Erythroblast (primary cell): ENCODE measurements at regions not wholly inside any gene's neighbourhood (a gene's known extent, or its start where the extent isn't known, plus 50 kb on each side); places are given as distances from the start of the nearest gene placed in this dataset.

Source experiments
- DNase-seq, 2 experiments: peaks; one replicate each; lab custom pipeline; 2025; lab: John Stamatoyannopoulos, UW
- GATA1 ChIP-seq: IDR thresholded peaks from 2 replicates; pipeline ENCODE4 v1.6.1; 2011; ENCODE audit warnings: low read depth, mild to moderate bottlenecking, control low read depth, low read length, moderate library complexity
- POLR2A ChIP-seq: IDR thresholded peaks from 2 replicates; pipeline ENCODE4 v1.6.1; 2011; ENCODE audit warnings: mild to moderate bottlenecking, low read length

DNA sequence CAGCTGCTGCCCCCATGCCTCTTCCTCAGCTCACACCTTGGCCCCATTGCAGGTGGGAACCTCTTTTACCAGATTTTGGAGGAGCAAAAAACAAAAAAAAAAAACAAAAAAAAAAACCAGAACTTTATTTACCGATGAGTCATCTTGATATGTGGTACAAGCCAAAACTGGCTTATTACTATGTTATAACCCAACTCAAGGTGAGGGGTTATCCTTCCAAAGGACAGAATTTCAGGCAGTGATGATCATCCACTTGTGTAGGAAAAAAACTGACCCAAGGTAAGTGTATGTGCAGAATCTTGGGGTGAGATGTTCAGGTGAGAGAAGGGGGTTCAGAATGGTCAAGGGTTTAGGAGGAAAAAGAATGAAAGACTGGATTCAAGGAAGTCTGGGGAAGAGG is 142.6 kb upstream of the FST start:
- DNase-seq = no peak
- no peak for TF ChIP-seq POLR2A
- no peak for TF ChIP-seq GATA1

DNA sequence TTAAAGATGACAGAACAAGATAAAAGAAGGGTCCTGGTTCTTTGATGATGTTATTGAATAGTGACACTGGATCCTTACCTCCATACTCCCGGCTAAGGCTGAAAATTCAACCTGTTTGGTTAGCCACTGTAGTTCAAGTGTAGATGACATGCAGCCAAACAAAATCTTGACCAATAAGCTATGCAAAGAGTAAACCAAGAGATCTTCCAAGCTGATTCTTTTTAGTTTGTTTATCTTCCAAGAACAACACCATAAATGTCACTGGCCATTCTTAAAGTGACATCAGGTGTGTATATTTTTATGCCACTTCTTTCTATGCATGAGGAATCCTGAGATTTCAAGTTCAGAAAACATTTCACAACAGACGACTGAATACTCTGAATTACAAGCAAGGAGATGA is 141.5 kb upstream of the FST start:
- no peak for DNase-seq
- TF ChIP-seq POLR2A (no peak), GATA1 (no peak)

DNA sequence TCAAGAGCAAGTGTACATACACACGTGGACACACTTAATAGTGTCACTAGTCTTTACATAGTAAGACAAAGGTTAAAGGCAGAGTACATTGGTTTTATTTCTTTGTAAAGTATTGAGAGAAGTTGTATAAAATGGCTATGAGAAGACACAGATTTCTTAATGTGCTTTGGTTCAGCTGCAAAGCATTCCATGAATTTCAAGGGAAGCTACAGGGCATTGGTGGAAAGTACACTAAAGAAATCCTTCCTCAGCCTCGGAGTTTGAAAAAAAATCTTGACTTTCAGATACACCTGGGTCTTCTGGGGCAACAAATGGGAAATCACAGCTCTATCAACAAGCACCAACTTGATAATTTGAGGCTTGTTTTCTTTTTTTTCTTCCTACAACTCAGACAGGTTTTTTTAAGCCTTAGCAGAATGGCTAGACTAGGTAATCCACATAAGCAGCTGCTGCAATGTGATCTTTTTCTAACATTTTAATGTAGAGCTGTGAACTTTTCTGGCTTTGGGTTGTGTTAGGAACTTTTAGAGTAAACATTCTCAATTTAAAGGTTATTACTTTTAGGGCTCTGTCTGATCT is 140.4 kb upstream of the FST start:
- TF ChIP-seq POLR2A (no peak), GATA1 (no peak)

DNA sequence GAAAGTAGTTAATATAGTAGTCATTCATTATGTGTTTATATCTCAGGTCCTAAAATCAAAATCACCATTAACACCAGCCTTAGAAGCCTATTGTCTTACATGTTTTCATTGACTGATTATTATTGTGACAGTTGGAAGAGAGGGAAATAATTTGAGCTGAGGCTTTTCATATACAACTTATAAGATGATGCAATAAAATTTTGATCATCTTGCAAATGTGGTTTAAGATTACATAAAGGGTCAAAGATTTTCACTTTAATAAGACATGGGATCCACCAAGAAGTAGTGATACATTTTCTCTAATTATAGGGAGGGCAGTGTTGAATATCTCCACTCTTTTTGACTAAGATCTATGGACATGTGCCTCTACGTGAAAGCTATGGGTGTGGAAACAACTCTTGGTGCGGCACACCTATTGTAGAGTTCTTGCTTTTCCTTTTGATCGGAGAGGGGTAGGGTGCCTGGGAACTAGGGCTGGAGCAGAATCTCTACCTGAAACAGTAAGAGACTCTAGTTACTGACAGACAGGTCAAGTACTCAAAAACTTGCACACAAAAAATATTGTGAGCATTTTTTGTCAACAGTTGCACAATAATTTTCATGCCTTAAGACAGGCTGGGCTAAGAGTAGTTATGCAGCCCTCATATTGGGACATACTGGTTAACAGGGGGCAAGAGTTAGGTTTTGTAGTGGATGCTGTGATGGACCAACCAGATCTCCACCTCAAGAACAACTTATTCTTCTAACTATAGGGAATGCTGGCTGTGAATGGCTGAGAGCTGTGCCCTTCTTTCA is 139.3 kb upstream of the FST start:
- TF ChIP-seq POLR2A (no peak), GATA1 (no peak)
- DNase-seq = no peak

More for the DNA sequence above, 140.4 kb upstream of the FST start:
- no peak for DNase-seq

DNA sequence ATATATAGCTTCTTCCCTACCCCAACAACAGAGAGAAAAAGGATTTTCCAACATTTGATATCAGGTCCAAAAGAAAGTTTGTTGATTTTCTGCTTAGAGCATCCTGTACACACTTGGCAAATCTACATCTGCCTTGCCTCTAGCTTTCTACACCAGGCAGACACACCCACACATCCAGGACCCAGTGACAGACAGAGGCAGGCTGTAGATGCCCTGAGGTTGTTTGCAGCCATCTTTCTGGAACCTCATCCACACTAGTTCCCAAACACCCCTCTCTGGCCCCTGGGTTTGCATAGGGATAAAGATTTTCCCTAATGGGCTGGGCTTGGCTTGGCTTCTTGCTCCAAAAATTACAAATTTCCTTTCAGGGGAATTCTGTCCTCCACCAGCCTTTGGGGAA is 138.2 kb upstream of the FST start:
- TF ChIP-seq POLR2A (no peak), GATA1 (no peak)
- DNase-seq = no peak

DNA sequence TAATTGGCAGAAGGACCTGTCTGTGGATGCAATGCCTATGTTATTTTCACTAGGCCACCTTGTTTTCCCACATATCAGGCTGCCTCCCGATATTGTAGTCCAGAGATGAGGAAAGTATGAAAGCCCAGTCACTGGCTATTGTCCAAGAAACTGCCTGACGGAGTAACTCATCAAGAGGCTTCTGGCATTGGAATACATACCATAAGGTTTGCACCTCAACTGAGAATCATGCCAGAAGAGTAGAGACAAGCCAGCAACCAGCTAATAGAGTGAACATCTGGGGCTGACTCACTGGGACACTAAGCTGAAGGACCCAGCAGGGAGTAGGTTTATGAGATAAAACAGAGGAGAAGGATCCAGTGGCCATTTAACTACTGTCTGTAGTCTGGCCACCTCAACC is 137.2 kb upstream of the FST start:
- no peak for DNase-seq
- TF ChIP-seq GATA1 (no peak), POLR2A (no peak)

DNA sequence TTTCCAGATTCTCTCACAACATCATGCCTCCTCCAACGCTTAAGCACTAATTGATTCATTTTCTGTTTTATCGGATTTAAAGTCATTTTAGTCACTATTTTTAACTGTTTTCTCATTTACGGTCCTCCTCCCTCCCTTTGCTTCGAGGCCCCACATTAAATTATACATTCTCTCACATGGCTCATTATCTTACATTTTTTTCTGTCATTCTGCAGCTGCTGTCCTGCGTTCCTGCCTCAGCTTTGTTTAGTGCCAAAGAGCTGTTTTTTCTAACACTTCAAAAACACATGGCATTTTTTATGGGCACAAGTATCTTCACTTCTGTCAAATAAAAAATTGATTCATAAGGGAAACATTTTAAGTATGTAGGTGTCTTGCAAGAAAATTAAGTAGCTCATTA is 130.1 kb upstream of the FST start:
- TF ChIP-seq POLR2A = no peak
- TF ChIP-seq GATA1 = no peak
- DNase-seq = no peak

DNA sequence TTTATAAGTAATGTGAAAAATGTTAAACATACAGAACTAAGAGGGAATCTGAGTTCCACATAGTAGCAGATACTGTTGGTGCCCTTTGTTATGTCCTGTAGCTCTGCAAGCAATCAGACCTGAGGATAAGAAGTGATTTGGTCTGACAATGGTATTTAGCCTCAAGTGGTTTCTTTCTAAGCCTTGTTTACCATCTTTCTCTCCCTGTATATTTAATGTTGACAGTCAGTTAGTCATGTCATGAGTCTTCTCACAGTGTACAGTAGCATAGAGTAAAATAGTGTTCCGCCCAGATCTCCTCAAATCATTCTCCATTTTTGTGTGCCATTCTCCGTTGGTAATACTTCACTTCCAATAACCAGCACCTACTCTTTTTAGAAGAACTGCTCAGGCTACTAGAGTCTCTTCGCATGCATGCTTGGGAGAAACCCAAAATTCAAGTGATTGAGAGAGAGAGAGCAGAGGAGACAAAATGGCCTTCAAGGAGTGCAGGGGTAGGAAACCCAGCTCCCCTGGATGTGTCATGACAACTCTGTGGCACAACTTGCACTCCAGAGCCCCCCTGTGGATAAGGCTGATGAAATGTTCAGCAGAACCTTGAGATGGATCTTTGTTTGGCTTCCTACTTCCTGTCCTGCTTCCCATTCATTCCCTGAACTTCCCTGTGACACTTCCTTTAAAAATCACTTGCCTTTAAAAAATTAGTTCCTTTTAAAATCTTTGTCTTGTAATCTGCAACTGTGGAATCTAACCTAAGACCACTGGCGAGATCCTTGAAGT is 129.2 kb upstream of the FST start:
- TF ChIP-seq GATA1 (no peak), POLR2A (no peak)

DNA sequence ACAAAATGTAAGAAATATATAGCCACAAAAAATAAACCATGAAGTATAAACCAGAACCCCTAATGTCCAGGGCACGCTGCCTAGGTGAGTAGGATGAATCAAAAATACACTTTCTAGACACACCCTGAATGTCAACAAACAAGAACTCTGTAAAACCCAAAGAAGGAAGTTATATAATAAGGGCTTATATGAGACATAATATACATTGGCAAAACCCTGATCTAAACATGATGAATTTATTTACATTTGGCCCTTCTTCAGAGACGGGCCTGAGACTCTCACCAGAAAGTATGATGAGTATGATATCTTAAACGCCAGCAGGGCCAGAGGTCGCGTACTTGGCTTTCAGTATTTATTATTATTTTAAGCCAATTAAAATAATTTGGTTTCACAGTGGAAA is 125.1 kb upstream of the FST start:
- TF ChIP-seq GATA1 = no peak
- no peak for DNase-seq

More for the DNA sequence above, 129.2 kb upstream of the FST start:
- no peak for DNase-seq

DNA sequence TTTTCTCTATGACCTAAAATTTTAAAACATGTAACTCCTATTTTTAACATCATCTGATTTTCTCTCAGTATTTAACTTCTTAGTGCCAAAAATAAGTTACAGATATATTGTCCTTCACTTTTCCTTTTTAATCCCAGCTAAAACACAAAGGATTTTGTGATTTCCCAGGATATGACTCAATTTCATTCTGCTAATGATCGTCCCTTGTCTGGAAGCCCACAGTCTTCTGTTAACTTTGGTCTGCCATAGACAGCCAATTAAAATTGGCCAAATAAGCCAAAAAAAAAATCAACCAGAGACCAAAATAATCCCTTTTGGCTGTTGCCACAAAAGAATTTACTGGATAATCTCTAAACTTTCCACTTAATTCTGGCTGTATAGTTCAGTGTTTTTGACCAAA is 124.5 kb upstream of the FST start:
- no peak for DNase-seq
- TF ChIP-seq GATA1 (no peak), POLR2A (no peak)

DNA sequence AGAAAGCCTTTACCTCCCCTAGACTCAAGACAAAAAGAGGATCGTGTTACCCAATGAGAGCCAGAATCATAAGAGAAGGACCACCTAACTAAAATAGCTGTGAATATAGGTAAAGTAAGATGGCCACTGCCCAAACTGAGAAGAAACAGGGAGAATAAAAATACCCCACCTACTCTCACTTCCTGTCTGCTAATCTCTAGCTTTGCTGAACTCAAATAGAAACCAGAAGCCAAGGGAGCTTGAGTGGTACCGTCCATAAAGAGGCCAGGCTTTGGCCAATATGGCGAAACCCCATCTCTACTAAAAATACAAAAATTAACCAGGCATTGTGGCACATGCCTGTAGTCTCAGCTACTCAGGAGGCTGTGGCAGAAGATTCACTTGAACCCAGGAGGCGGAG is 123.0 kb upstream of the FST start:
- no peak for DNase-seq
- no peak for TF ChIP-seq POLR2A
- no peak for TF ChIP-seq GATA1

DNA sequence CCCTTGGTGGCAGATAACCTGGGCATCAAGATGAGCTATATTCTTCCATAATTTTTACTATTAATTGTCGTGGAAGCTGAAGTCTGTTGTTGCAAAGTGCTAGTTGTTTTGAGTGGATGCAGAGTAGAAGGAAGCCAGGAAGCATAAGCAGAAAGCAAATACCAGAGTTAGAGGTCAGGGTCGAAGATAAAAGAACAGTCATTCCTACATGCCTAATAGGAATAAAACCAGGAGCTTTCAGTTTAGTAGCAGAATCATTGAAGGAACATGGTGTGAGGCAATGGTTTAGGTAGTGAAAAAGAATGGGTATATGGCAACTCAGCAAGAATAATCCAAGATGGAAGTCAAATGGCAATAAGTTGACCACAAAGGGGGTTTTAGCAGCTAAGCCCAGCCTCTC is 121.6 kb upstream of the FST start:
- no peak for DNase-seq
- TF ChIP-seq POLR2A (no peak), GATA1 (no peak)

DNA sequence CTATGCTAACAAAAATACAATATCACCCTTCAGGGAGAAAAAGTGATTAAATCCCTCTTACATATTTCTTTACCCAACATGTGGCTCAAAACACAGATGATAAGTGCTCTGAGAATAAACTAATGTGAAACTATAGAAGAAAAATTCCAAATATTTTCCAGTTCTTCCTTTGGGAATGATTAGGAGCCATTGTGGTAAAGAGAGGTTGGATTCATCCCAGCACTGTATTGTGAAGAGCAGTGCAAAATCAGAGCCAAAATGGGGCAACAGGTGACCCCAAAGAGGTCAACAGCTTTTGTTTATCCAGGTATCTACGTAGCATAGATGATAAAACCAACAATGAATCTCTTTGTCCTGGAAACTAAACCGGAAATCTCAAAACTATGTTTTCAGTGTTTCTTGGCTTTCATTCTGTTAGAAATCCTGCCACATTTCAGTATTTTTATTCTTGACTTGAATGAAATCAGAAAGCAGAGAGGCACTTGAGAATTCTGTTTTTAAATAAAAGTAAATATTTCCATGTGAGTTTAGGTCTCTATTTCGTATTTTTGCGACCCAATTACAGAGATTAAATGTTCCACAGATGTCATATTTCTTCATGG is 120.4 kb upstream of the FST start:
- TF ChIP-seq GATA1 = no peak
- no peak for TF ChIP-seq POLR2A
- DNase-seq = no peak

DNA sequence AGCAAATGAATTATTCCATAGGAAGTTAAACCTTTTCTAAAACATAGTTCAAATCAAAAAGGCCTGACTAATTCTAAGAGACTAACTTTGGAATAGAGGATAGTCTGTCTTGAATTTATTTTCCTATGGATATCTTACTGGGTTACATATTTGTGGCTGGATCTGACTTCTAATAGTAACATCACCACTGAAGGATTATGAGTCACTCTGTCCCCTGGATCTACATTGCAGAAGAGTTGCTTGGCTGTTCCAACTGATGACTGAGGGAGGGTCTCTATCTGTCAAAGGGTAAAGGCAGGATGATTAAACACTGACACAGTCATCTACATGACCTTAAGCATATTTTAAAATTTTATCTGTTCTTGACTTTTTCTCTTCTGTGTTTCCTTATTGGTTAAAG is 119.6 kb upstream of the FST start:
- TF ChIP-seq GATA1 (no peak), POLR2A (no peak)
- no peak for DNase-seq

DNA sequence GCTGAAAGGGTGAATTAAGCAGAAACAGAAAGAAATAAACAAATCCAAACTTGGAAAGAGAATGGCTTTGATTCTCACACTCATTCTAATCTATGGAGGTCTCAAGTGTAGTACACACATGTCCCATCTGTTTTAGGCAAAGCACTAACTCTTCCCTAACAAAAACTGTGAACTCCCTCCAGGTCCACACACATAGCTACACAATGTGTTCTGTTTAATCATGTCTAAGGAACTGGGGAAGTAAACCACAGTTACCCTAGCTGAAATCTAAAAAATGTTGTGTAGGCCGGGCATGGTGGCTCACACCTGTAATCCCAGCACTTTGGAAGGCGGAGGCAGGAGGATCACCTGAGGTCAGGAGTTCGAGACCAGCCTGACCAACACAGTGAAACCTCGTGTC is 118.7 kb upstream of the FST start:
- no peak for TF ChIP-seq POLR2A
- no peak for TF ChIP-seq GATA1
- DNase-seq = no peak
